PFSK-1 (cell line): ENCODE measurements at regions not wholly inside any gene's neighbourhood (a gene's known extent, or its start where the extent isn't known, plus 50 kb on each side); places are given as distances from the start of the nearest gene placed in this dataset.

Experiments used
- FOXP2 ChIP-seq: optimal IDR thresholded peaks from 2 replicates; pipeline ENCODE3; 2011; ENCODE audit warnings: borderline replicate concordance, control low read depth, inconsistent platforms; ENCODE audit not compliant: insufficient read depth; ENCODE audit errors: extremely low read length, extremely low read depth
- POLR2AphosphoS5 ChIP-seq: IDR thresholded peaks from 2 replicates; pipeline ENCODE4 v1.6.1; 2012; ENCODE audit warnings: low read depth, mild to moderate bottlenecking, control low read depth, low read length, moderate library complexity
- SIN3A ChIP-seq: IDR thresholded peaks from 2 replicates; pipeline ENCODE4 v1.6.1; 2012; ENCODE audit warnings: mild to moderate bottlenecking, low read length, moderate library complexity, borderline replicate concordance; ENCODE audit not compliant: insufficient read depth
- TAF1 ChIP-seq: IDR thresholded peaks from 2 replicates; pipeline ENCODE4 v1.6.1; 2012; ENCODE audit warnings: low read length, control low read depth, borderline replicate concordance; ENCODE audit not compliant: insufficient read depth
- TF ChIP-seq, protein P1 (sequence below), 2 experiments: IDR thresholded peaks; 2 replicates each; pipeline versions ENCODE4 v1.6.1 to v1.8.0; 2011 to 2012; ENCODE audit warnings: low read depth in 2 of 2, low read length in 2 of 2, control low read depth in 1 of 2, inconsistent platforms in 1 of 2, mild to moderate bottlenecking in 1 of 2, moderate library complexity in 1 of 2; ENCODE audit not compliant: insufficient read depth in 1 of 2

DNA sequence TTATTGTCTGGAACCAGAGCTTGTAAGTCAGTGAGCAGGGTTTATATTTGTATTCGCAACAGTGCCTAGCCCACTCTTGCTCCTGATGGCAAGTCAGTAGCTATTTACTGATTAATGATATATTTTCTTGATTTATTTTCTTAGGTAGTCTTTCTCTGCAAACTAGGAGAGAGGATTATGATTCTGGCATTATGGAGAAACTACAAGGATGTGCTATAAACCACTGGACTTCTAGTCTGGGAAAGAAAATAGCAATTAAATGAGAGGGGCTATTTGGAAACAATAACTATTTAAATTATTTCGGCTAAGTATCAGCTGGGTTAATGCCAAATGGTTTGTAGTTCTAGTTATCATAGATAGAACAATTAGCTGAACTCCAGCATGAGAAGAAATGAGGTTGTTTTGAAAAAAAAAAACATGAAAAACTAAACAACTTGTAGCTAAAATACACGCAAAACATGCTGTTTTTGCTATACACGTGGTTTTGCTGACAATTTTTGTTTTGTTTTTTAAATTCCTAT lies 304.9 kb upstream of the TCF21 start:
- no peak for TF ChIP-seq FOXP2
- TF ChIP-seq SIN3A, result no peak
- no peak for TF ChIP-seq POLR2AphosphoS5
- TF ChIP-seq TAF1, result no peak
- TF ChIP-seq, protein P1, sequence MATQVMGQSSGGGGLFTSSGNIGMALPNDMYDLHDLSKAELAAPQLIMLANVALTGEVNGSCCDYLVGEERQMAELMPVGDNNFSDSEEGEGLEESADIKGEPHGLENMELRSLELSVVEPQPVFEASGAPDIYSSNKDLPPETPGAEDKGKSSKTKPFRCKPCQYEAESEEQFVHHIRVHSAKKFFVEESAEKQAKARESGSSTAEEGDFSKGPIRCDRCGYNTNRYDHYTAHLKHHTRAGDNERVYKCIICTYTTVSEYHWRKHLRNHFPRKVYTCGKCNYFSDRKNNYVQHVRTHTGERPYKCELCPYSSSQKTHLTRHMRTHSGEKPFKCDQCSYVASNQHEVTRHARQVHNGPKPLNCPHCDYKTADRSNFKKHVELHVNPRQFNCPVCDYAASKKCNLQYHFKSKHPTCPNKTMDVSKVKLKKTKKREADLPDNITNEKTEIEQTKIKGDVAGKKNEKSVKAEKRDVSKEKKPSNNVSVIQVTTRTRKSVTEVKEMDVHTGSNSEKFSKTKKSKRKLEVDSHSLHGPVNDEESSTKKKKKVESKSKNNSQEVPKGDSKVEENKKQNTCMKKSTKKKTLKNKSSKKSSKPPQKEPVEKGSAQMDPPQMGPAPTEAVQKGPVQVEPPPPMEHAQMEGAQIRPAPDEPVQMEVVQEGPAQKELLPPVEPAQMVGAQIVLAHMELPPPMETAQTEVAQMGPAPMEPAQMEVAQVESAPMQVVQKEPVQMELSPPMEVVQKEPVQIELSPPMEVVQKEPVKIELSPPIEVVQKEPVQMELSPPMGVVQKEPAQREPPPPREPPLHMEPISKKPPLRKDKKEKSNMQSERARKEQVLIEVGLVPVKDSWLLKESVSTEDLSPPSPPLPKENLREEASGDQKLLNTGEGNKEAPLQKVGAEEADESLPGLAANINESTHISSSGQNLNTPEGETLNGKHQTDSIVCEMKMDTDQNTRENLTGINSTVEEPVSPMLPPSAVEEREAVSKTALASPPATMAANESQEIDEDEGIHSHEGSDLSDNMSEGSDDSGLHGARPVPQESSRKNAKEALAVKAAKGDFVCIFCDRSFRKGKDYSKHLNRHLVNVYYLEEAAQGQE (IDR thresholded peaks at IDR 0.05; ENCODE audit: insufficient read depth in 1 of 2, low read depth in 2 of 2, low read length in 2 of 2), result no peak

- no peak for TF ChIP-seq SIN3A
- TF ChIP-seq, protein P1 (IDR thresholded peaks at IDR 0.05; ENCODE audit: insufficient read depth in 1 of 2, low read depth in 2 of 2, low read length in 2 of 2), result no peak
- no peak for TF ChIP-seq TAF1
- TF ChIP-seq POLR2AphosphoS5, result no peak
- no peak for TF ChIP-seq FOXP2
Observed at GRCh38 chr6:133584823-133585222, 304.1 kb upstream of the TCF21 start.

- TF ChIP-seq POLR2AphosphoS5, result no peak
- TF ChIP-seq SIN3A, result no peak
- TF ChIP-seq TAF1, result no peak
- TF ChIP-seq FOXP2, result no peak
Observed at GRCh38 chr6:133585978-133586377, 302.9 kb upstream of the TCF21 start.

GRCh38 chr6:133587546-133588160 lies 301.3 kb upstream of the TCF21 start:
- TF ChIP-seq TAF1 (no peak), FOXP2 (no peak), POLR2AphosphoS5 (no peak), SIN3A (no peak)
- TF ChIP-seq, protein P1 (IDR thresholded peaks at IDR 0.05; ENCODE audit: insufficient read depth in 1 of 2, low read depth in 2 of 2, low read length in 2 of 2), result no peak

DNA sequence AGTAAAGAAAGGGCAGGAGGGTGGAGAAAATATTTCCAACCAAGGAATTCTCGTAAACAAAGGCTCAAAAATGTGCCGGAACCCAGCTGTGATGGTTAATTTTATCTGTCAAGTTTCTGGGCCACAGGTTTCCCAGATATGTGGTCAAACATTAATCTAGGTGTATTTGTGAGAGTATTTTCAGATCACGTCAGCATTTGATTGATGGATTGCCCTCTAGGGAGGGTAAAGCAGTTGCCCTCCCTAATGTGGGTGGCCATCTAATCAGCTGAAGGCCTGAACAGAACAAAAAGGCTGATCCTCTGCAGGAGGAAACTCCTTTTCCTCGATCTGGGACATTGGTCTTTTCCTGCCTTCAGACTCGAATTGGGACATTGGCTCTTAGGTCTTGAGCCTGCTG lies 298.7 kb upstream of the TCF21 start:
- TF ChIP-seq FOXP2 (no peak), POLR2AphosphoS5 (no peak), SIN3A (no peak), TAF1 (no peak)
- TF ChIP-seq, protein P1 (IDR thresholded peaks at IDR 0.05; ENCODE audit: insufficient read depth in 1 of 2, low read depth in 2 of 2, low read length in 2 of 2), result no peak
